SK-N-SH treated with all-trans-retinoic acid at 6 μM for 48 hours (cell line): ENCODE measurements at regions not wholly inside any gene's neighbourhood (a gene's known extent, or its start where the extent isn't known, plus 50 kb on each side); places are given as distances from the start of the nearest gene placed in this dataset.

Experiments
- BACH2 ChIP-seq: fragments of 250-450 bp; sonication (Bioruptor Pico); IDR thresholded peaks from 2 replicates; pipeline ENCODE4 v1.9.0; 2021; ENCODE audit warnings: mild to moderate bottlenecking, borderline replicate concordance
- CSDC2 ChIP-seq: fragments of 250-450 bp; sonication (Bioruptor Pico); IDR thresholded peaks from 2 replicates; pipeline ENCODE4 v1.5.0; 2020; ENCODE audit warnings: mild to moderate bottlenecking, moderate library complexity
- PPARA ChIP-seq: fragments of 250-450 bp; sonication (Bioruptor Pico); IDR thresholded peaks from 2 replicates; pipeline ENCODE4 v1.5.0; 2020; ENCODE audit warnings: mild to moderate bottlenecking, borderline replicate concordance
- SNAI2 ChIP-seq: fragments of 250-450 bp; sonication (Bioruptor Pico); IDR thresholded peaks from 2 replicates; pipeline ENCODE4 v1.5.0; 2020; ENCODE audit warnings: mild to moderate bottlenecking, moderate library complexity
- TOX ChIP-seq: fragments of 250-450 bp; sonication (Bioruptor Pico); IDR thresholded peaks from 2 replicates; pipeline ENCODE4 v1.8.0; 2021; ENCODE audit warnings: mild to moderate bottlenecking, moderate library complexity, borderline replicate concordance
- ZFP3 ChIP-seq: fragments of 250-450 bp; sonication (Bioruptor Pico); IDR thresholded peaks from 2 replicates; pipeline ENCODE4 v1.5.0; 2020; ENCODE audit warnings: mild to moderate bottlenecking, moderate library complexity
- ZNF565 ChIP-seq: fragments of 450-650 bp; formaldehyde crosslinking; conservative IDR thresholded peaks from 2 replicates; pipeline ENCODE4 v1.5.0; 2020; ENCODE audit warnings: low read depth, mild to moderate bottlenecking, moderate library complexity
- ZNF8 ChIP-seq: fragments of 450-650 bp; formaldehyde crosslinking; IDR thresholded peaks from 2 replicates; pipeline ENCODE4 v1.5.0; 2020; ENCODE audit warnings: mild to moderate bottlenecking, moderate library complexity
- TF ChIP-seq, protein P1 (sequence below): fragments of 250-450 bp; sonication (Bioruptor Pico); IDR thresholded peaks from 2 replicates; pipeline ENCODE4 v1.5.1; 2020; ENCODE audit warnings: low read depth, mild to moderate bottlenecking, moderate library complexity
- TF ChIP-seq, protein P2 (sequence below): fragments of 250-450 bp; sonication (Bioruptor Pico); IDR thresholded peaks from 2 replicates; pipeline ENCODE4 v1.5.0; 2020; ENCODE audit warnings: mild to moderate bottlenecking, moderate library complexity

DNA sequence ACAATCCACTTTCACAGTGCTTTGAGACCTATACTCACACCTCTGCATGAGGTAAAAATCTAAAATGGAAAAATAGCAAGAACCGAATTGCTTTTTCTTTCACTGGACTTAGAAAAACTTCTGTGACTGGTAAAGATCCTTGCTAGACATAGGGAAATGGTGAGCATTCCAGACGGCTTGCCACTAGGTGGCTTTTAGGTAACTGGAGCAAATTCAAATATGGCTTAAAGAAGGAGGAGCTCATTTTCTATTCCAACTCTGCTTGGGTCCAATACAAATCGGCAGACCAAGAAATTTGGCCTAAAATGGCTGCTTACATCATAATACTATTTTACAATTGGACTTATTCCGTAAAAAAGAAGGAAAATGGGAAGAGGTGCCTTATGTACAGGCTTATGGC is 977.9 kb downstream of the ADGRL2 start:
- TF ChIP-seq ZNF565 (CRISPR knock-in tag): no peak
- TF ChIP-seq PPARA (CRISPR knock-in tag): no peak
- TF ChIP-seq, protein P1, sequence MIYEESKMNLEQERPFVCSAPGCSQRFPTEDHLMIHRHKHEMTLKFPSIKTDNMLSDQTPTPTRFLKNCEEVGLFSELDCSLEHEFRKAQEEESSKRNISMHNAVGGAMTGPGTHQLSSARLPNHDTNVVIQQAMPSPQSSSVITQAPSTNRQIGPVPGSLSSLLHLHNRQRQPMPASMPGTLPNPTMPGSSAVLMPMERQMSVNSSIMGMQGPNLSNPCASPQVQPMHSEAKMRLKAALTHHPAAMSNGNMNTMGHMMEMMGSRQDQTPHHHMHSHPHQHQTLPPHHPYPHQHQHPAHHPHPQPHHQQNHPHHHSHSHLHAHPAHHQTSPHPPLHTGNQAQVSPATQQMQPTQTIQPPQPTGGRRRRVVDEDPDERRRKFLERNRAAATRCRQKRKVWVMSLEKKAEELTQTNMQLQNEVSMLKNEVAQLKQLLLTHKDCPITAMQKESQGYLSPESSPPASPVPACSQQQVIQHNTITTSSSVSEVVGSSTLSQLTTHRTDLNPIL (CRISPR knock-in tag): no peak
- TF ChIP-seq TOX (CRISPR knock-in tag): no peak
- TF ChIP-seq SNAI2 (CRISPR knock-in tag): no peak
- TF ChIP-seq ZFP3: no peak
- no peak for TF ChIP-seq CSDC2
- TF ChIP-seq, protein P2, sequence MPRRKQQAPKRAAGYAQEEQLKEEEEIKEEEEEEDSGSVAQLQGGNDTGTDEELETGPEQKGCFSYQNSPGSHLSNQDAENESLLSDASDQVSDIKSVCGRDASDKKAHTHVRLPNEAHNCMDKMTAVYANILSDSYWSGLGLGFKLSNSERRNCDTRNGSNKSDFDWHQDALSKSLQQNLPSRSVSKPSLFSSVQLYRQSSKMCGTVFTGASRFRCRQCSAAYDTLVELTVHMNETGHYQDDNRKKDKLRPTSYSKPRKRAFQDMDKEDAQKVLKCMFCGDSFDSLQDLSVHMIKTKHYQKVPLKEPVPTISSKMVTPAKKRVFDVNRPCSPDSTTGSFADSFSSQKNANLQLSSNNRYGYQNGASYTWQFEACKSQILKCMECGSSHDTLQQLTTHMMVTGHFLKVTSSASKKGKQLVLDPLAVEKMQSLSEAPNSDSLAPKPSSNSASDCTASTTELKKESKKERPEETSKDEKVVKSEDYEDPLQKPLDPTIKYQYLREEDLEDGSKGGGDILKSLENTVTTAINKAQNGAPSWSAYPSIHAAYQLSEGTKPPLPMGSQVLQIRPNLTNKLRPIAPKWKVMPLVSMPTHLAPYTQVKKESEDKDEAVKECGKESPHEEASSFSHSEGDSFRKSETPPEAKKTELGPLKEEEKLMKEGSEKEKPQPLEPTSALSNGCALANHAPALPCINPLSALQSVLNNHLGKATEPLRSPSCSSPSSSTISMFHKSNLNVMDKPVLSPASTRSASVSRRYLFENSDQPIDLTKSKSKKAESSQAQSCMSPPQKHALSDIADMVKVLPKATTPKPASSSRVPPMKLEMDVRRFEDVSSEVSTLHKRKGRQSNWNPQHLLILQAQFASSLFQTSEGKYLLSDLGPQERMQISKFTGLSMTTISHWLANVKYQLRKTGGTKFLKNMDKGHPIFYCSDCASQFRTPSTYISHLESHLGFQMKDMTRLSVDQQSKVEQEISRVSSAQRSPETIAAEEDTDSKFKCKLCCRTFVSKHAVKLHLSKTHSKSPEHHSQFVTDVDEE: no peak
- TF ChIP-seq ZNF8 (CRISPR knock-in tag): no peak
- TF ChIP-seq BACH2: no peak
